ENCODE measurements at regions not wholly inside any gene's neighbourhood (a gene's known extent, or its start where the extent isn't known, plus 50 kb on each side); places are given as distances from the start of the nearest gene placed in this dataset.

GRCh38 chr1:108044318-108044717 lies 79.3 kb upstream of the VAV3 start:
- ATAC-seq = no peak
- TF ChIP-seq TCF4 (CRISPR knock-in tag; IDR thresholded peaks at IDR 0.05; ENCODE audit: borderline replicate concordance) (no peak), ZFP3 (CRISPR knock-in tag; IDR thresholded peaks at IDR 0.05) (no peak), TOX (CRISPR knock-in tag; IDR thresholded peaks at IDR 0.05; ENCODE audit: borderline replicate concordance) (no peak), BACH2 (CRISPR knock-in tag; IDR thresholded peaks at IDR 0.05; ENCODE audit: borderline replicate concordance) (no peak), GLIS3 (CRISPR knock-in tag; IDR thresholded peaks at IDR 0.05) (no peak), PATZ1 (CRISPR knock-in tag; IDR thresholded peaks at IDR 0.05; ENCODE audit: borderline replicate concordance) (no peak), ZNF70 (CRISPR knock-in tag; IDR thresholded peaks at IDR 0.05) (no peak), ZC3H10 (CRISPR knock-in tag; IDR thresholded peaks at IDR 0.05) (no peak), CSDC2 (CRISPR knock-in tag; IDR thresholded peaks at IDR 0.05) (no peak), OSR1 (CRISPR knock-in tag; IDR thresholded peaks at IDR 0.05) (no peak), CSRNP3 (CRISPR knock-in tag; IDR thresholded peaks at IDR 0.05) (no peak), RARB (CRISPR knock-in tag; IDR thresholded peaks at IDR 0.05) (no peak), SNAI2 (CRISPR knock-in tag; IDR thresholded peaks at IDR 0.05) (no peak), POU6F1 (CRISPR knock-in tag; IDR thresholded peaks at IDR 0.05; ENCODE audit: borderline replicate concordance, low read depth) (no peak), ZFP30 (CRISPR knock-in tag; IDR thresholded peaks at IDR 0.05) (no peak), ARNTL (CRISPR knock-in tag; IDR thresholded peaks at IDR 0.05; ENCODE audit: borderline replicate concordance, low read depth) (no peak), ZNF8 (CRISPR knock-in tag; IDR thresholded peaks at IDR 0.05) (no peak), PPARA (CRISPR knock-in tag; IDR thresholded peaks at IDR 0.05; ENCODE audit: borderline replicate concordance) (no peak), ESRRG (CRISPR knock-in tag; IDR thresholded peaks at IDR 0.05) (no peak), CREB5 (CRISPR knock-in tag; IDR thresholded peaks at IDR 0.05; ENCODE audit: low read depth) (no peak)

GRCh38 chr1:108043707-108044106 lies 78.7 kb upstream of the VAV3 start:
- TF ChIP-seq PPARA (CRISPR knock-in tag; IDR thresholded peaks at IDR 0.05; ENCODE audit: borderline replicate concordance) (no peak), ZFP3 (CRISPR knock-in tag; IDR thresholded peaks at IDR 0.05) (no peak), RARB (CRISPR knock-in tag; IDR thresholded peaks at IDR 0.05) (no peak), SNAI2 (CRISPR knock-in tag; IDR thresholded peaks at IDR 0.05) (no peak), TSHZ2 (CRISPR knock-in tag; IDR thresholded peaks at IDR 0.05) (no peak), CREB5 (CRISPR knock-in tag; IDR thresholded peaks at IDR 0.05; ENCODE audit: low read depth) (no peak), PATZ1 (CRISPR knock-in tag; IDR thresholded peaks at IDR 0.05; ENCODE audit: borderline replicate concordance) (no peak), TOX (CRISPR knock-in tag; IDR thresholded peaks at IDR 0.05; ENCODE audit: borderline replicate concordance) (no peak), CSRNP3 (CRISPR knock-in tag; IDR thresholded peaks at IDR 0.05) (no peak), POU6F1 (CRISPR knock-in tag; IDR thresholded peaks at IDR 0.05; ENCODE audit: borderline replicate concordance, low read depth) (no peak), ZNF8 (CRISPR knock-in tag; IDR thresholded peaks at IDR 0.05) (no peak), ESRRG (CRISPR knock-in tag; IDR thresholded peaks at IDR 0.05) (no peak)
- no peak for ATAC-seq

Data from SK-N-SH treated with all-trans-retinoic acid at 6 μM for 48 hours (cell line).